ENCODE measurements at regions not wholly inside any gene's neighbourhood (a gene's known extent, or its start where the extent isn't known, plus 50 kb on each side); places are given as distances from the start of the nearest gene placed in this dataset.

- TF ChIP-seq CTCF (IDR thresholded peaks at IDR 0.05) (no peak), POLR2AphosphoS5 (IDR thresholded peaks at IDR 0.05) (no peak), POLR2A (IDR thresholded peaks at IDR 0.05) (no peak), EP300 (IDR thresholded peaks at IDR 0.05) (no peak)
Measured at GRCh38 chr7:83882551-83882950, 233.6 kb upstream of the SEMA3E start.

Measured in stomach (tissue), 4 donors.